ENCODE measurements at regions not wholly inside any gene's neighbourhood (a gene's known extent, or its start where the extent isn't known, plus 50 kb on each side); places are given as distances from the start of the nearest gene placed in this dataset.
"Not testable (repeated sequence)": the region's sequence is repeated elsewhere in the genome, so short reads cannot be mapped to it uniquely, and the experiment has no call there.

DNA sequence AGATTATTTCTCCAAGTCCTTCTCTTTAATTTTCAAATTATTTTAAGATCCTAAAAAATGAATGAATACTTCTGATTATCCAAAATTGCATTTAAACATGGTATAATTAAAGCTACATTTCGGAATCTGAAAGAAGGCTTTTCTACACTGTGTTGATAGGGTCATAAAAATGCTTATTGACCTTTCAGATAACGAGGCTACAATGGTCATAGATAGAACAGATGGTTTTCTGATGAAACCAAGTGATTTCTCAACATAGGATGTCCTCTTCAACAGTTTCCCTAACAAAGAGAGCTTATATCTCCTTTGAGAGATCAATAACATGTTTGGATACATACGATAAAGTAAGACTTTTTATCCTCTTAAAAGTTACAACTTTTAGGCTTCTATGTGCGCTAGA, 201.1 kb downstream of the PTH2R start:
- WGBS, 2 donors (ENCODE audit: low coverage in 1 of 2): 45 to 80% methylated on average over 4 of the region's 4 CpGs
- Histone ChIP-seq H3K36me3 (no peaks in the 10 kb centered on the region), H3K27me3 (no peaks in the 10 kb centered on the region), H3K4me1 (no peaks in the 10 kb centered on the region), H3K9me3 (peaks cover 0 to 11% (median 0%) of the 10 kb centered on the region in 3 donors), H3K27ac (no peak overlapping the region), H3K4me3 (no peak overlapping the region)
- TF ChIP-seq POLR2A (IDR thresholded peaks at IDR 0.05) (no peak), POLR2AphosphoS5 (IDR thresholded peaks at IDR 0.05) (no peak), EP300 (IDR thresholded peaks at IDR 0.05) (no peak)
- TF ChIP-seq, protein P1, sequence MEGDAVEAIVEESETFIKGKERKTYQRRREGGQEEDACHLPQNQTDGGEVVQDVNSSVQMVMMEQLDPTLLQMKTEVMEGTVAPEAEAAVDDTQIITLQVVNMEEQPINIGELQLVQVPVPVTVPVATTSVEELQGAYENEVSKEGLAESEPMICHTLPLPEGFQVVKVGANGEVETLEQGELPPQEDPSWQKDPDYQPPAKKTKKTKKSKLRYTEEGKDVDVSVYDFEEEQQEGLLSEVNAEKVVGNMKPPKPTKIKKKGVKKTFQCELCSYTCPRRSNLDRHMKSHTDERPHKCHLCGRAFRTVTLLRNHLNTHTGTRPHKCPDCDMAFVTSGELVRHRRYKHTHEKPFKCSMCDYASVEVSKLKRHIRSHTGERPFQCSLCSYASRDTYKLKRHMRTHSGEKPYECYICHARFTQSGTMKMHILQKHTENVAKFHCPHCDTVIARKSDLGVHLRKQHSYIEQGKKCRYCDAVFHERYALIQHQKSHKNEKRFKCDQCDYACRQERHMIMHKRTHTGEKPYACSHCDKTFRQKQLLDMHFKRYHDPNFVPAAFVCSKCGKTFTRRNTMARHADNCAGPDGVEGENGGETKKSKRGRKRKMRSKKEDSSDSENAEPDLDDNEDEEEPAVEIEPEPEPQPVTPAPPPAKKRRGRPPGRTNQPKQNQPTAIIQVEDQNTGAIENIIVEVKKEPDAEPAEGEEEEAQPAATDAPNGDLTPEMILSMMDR (IDR thresholded peaks at IDR 0.05): no peak
- no peak for ATAC-seq

DNA sequence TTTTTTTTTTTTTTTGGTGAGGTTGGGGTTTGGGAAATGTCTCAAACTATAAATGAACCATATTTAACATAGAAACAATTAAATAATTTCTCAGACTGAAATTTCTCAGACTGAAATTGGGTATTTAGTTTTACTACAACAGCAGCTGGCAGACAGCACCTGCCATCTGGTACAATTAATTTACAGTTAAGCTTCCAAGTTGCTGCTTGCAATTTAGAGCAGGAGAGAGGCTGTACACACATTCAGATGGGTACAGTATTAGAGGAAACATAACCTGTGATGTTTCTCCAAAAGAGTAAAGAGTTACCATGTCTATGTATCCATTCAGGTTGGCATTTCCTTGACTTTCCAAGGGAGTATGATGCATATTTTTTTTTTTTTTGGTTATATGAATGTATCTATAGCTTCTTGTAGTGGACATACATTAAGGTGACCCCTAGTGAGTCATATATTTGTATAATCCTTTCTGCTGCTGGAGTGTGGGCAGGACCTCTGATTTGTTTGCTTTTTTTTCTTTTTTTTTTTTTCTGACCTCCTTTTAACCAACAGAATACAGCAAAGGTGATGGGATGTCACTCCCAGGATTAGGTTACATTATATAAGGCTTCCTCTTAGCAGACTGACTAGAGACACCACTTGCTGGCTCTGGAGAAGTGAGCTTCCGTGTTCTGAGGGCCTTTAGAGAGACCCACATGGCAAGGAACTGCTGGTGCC, 201.7 kb downstream of the PTH2R start:
- Histone ChIP-seq H3K27ac (no peak overlapping the region), H3K4me1 (no peaks in the 10 kb centered on the region), H3K27me3 (no peaks in the 10 kb centered on the region), H3K36me3 (no peaks in the 10 kb centered on the region), H3K4me3 (no peak overlapping the region), H3K9me3 (peaks cover 0 to 16% (median 0%) of the 10 kb centered on the region in 3 donors)
- ATAC-seq: no peak
- TF ChIP-seq POLR2AphosphoS5 (IDR thresholded peaks at IDR 0.05): no peak
- TF ChIP-seq, protein P1 (IDR thresholded peaks at IDR 0.05): no peak
- no peak for TF ChIP-seq POLR2A (IDR thresholded peaks at IDR 0.05)
- no peak for TF ChIP-seq EP300 (IDR thresholded peaks at IDR 0.05)
- WGBS, 2 donors (ENCODE audit: low coverage in 1 of 2): no CpG with 5 or more reads among the region's 1 CpG

GRCh38 chr2:208609166-208609804, 202.7 kb downstream of the PTH2R start:
- peaks cover 0 to 16% (median 0%) of the 10 kb centered on the region in 3 donors for H3K9me3 ChIP-seq
- no peak for ATAC-seq
- no peaks in the 10 kb centered on the region for H3K27me3 ChIP-seq
- TF ChIP-seq POLR2AphosphoS5 (IDR thresholded peaks at IDR 0.05) (no peak), POLR2A (IDR thresholded peaks at IDR 0.05) (no peak), EP300 (IDR thresholded peaks at IDR 0.05) (no peak)
- TF ChIP-seq, protein P1 (IDR thresholded peaks at IDR 0.05): no peak
- 60 to 89% methylated on average over 2 of the region's 2 CpGs for WGBS, 2 donors (ENCODE audit: low coverage in 1 of 2)
- H3K4me3 ChIP-seq: no peak overlapping the region
- H3K36me3 ChIP-seq: no peaks in the 10 kb centered on the region
- H3K27ac ChIP-seq: no peak overlapping the region
- H3K4me1 ChIP-seq: no peaks in the 10 kb centered on the region

- ATAC-seq, H3K27me3 ChIP-seq, H3K4me3 ChIP-seq, H3K4me1 ChIP-seq, H3K27ac ChIP-seq, H3K36me3 ChIP-seq: not testable (repeated sequence)
- 40 to 83% methylated on average over 1 of the region's 1 CpG for WGBS, 2 donors (ENCODE audit: low coverage in 1 of 2)
- H3K9me3 ChIP-seq: peaks cover 0 to 16% (median 0%) of the 10 kb centered on the region in 3 donors
Observed at GRCh38 chr2:208615675-208616074, 209.1 kb downstream of the PTH2R start.

GRCh38 chr2:208618220-208618619, 211.6 kb downstream of the PTH2R start:
- peaks cover 10% of the 10 kb centered on the region for H3K27me3 ChIP-seq
- H3K4me3 ChIP-seq: no peak overlapping the region
- ATAC-seq: no peak
- no peak for TF ChIP-seq POLR2A (IDR thresholded peaks at IDR 0.05)
- no peak for TF ChIP-seq POLR2AphosphoS5 (IDR thresholded peaks at IDR 0.05)
- TF ChIP-seq, protein P1 (IDR thresholded peaks at IDR 0.05): no peak
- no peak for TF ChIP-seq EP300 (IDR thresholded peaks at IDR 0.05)
- H3K4me1 ChIP-seq: no peaks in the 10 kb centered on the region
- peaks cover 0 to 5% (median 0%) of the 10 kb centered on the region in 3 donors for H3K9me3 ChIP-seq
- H3K27ac ChIP-seq: no peak overlapping the region
- H3K36me3 ChIP-seq: no peaks in the 10 kb centered on the region
- WGBS, 2 donors (ENCODE audit: low coverage in 1 of 2): 80 to 100% methylated on average over 1 of the region's 4 CpGs
